ENCODE measurements at regions not wholly inside any gene's neighbourhood (a gene's known extent, or its start where the extent isn't known, plus 50 kb on each side); places are given as distances from the start of the nearest gene placed in this dataset.

DNA sequence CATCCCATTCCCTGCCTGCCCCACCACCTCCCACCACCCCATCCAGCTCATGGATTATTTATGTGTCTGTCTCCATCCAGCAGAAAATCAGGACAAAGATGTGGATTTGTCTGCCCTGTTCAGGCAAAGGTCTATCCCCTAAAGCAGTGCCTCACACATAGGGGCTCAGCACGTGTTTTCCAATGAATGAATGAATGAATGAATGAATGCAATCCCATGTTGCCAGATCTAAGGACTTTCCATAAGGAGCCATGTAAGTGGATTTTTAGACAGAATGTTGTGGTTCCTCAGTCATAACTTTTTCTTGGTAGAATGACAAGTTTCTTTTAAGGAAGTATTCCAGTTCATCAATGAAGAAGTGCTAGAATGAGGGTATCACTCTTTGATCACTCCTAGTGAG, 133.7 kb downstream of the RNASET2 start:
- no peak overlapping the region for H3K4me3 ChIP-seq (ENCODE audit: low read depth, low read length)
- no peaks in the 10 kb centered on the region for H3K36me3 ChIP-seq (replicated peaks)
- in situ Hi-C loops (cut with HindIII; ENCODE audit: low pct_ligation_motif_present, low sequenced_read_pairs) = no loop called here
- H3K27me3 ChIP-seq (replicated peaks) = no peaks in the 10 kb centered on the region
- TF ChIP-seq, protein P1, sequence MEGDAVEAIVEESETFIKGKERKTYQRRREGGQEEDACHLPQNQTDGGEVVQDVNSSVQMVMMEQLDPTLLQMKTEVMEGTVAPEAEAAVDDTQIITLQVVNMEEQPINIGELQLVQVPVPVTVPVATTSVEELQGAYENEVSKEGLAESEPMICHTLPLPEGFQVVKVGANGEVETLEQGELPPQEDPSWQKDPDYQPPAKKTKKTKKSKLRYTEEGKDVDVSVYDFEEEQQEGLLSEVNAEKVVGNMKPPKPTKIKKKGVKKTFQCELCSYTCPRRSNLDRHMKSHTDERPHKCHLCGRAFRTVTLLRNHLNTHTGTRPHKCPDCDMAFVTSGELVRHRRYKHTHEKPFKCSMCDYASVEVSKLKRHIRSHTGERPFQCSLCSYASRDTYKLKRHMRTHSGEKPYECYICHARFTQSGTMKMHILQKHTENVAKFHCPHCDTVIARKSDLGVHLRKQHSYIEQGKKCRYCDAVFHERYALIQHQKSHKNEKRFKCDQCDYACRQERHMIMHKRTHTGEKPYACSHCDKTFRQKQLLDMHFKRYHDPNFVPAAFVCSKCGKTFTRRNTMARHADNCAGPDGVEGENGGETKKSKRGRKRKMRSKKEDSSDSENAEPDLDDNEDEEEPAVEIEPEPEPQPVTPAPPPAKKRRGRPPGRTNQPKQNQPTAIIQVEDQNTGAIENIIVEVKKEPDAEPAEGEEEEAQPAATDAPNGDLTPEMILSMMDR (IDR thresholded peaks at IDR 0.05; ENCODE audit: low read depth, low read length, missing control alignments) = no peak
- H3K27ac ChIP-seq = no peak overlapping the region
- no peak for DNase-seq

DNA sequence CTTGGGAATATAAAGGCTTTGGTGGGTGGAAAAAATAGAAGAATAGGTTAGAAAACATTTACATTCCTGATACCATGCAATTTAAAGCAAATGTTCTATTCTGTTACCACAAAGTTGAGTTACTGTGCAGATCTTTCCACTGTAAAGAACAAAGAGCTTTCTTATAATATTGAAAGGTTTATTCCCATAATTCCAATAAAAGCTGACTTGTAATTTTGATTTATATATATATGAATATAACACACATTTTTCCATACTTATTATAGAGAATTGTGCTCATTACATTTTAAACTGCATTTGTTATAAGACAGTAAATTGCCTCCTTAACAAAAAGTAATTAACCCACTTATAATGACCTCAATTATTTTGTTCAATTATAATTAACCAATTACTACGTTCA, 135.9 kb downstream of the RNASET2 start:
- H3K27ac ChIP-seq = no peak overlapping the region
- DNase-seq = no peak
- no peaks in the 10 kb centered on the region for H3K36me3 ChIP-seq (replicated peaks)
- no peaks in the 10 kb centered on the region for H3K27me3 ChIP-seq (replicated peaks)
- no peak overlapping the region for H3K4me3 ChIP-seq (ENCODE audit: low read depth, low read length)
- TF ChIP-seq, protein P1 (IDR thresholded peaks at IDR 0.05; ENCODE audit: low read depth, low read length, missing control alignments) = no peak
- in situ Hi-C loops (cut with HindIII; ENCODE audit: low pct_ligation_motif_present, low sequenced_read_pairs) = no loop called here

DNA sequence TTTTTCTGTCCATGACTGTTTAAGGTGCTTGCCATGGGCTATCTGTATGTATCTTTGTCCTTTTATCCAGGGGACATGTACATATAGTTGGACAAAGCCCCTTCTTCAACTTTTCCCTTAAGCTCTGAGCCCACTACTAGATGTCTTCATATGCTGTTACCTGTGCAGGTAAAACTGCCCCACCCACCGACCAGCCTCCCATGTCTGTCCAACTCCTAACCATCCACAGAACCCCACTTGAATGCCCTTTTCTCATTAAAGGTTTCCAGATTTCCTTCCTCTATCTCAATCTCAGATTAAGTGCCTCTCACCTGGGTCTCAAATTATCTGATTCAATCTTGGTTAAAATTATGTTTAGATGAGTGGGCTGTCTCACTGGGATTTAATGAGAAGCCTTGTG, 136.3 kb downstream of the RNASET2 start:
- DNase-seq = no peak
- H3K27me3 ChIP-seq (replicated peaks) = no peaks in the 10 kb centered on the region
- TF ChIP-seq, protein P1 (IDR thresholded peaks at IDR 0.05; ENCODE audit: low read depth, low read length, missing control alignments) = no peak
- in situ Hi-C loops (cut with HindIII; ENCODE audit: low pct_ligation_motif_present, low sequenced_read_pairs) = no loop called here
- H3K36me3 ChIP-seq (replicated peaks) = no peaks in the 10 kb centered on the region
- no peak overlapping the region for H3K4me3 ChIP-seq (ENCODE audit: low read depth, low read length)
- no peak overlapping the region for H3K27ac ChIP-seq

DNA sequence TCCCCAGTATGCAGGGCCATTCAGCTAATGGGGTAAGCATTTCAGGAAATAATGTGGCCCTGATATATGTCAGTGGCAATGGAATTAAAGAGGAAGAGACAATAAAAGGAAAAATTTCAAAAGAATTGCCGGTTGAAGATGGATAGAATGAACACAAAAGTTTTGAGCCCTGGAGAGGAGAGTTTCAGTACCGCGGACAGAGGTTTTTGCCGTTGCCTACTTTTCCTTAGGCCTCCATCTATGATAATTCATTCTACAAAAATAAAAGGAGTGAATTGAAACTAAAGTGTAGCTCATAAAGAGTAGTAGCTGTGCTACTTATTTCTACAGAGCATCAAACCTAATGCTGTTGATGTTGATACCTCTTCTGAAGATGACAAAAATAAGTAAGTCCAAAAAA, 140.7 kb downstream of the RNASET2 start:
- Histone ChIP-seq H3K27me3 (replicated peaks) (no peaks in the 10 kb centered on the region), H3K27ac (no peak overlapping the region), H3K36me3 (replicated peaks) (no peaks in the 10 kb centered on the region), H3K4me3 (ENCODE audit: low read depth, low read length) (no peak overlapping the region)
- DNase-seq = peak; percentile 5
- TF ChIP-seq, protein P1 (IDR thresholded peaks at IDR 0.05; ENCODE audit: low read depth, low read length, missing control alignments) = no peak
- in situ Hi-C loops (cut with HindIII; ENCODE audit: low pct_ligation_motif_present, low sequenced_read_pairs) = no loop called here

DNA sequence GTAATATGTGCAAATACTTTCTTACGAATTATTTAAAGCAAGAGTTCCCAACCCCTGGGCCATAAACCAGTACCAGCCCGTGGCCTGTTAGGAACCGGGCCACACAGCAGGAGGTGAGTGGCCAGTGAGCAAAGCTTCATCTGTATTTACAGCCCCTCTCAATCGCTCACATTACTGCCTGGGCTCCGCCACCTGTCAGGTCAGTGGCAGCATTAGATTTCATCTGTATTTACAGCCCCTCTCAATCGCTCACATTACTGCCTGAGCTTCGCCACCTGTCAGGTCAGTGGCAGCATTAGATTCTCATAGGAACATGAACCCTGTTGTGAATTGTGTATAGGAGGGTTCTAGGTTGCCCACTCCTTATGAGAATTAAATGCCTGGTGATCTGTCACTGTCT, 142.0 kb downstream of the RNASET2 start:
- no peaks in the 10 kb centered on the region for H3K36me3 ChIP-seq (replicated peaks)
- TF ChIP-seq, protein P1 (IDR thresholded peaks at IDR 0.05; ENCODE audit: low read depth, low read length, missing control alignments) = no peak
- no peak for DNase-seq
- H3K4me3 ChIP-seq (ENCODE audit: low read depth, low read length) = no peak overlapping the region
- H3K27ac ChIP-seq = no peak overlapping the region
- no peaks in the 10 kb centered on the region for H3K27me3 ChIP-seq (replicated peaks)
- in situ Hi-C loops (cut with HindIII; ENCODE audit: low pct_ligation_motif_present, low sequenced_read_pairs) = no loop called here

DNA sequence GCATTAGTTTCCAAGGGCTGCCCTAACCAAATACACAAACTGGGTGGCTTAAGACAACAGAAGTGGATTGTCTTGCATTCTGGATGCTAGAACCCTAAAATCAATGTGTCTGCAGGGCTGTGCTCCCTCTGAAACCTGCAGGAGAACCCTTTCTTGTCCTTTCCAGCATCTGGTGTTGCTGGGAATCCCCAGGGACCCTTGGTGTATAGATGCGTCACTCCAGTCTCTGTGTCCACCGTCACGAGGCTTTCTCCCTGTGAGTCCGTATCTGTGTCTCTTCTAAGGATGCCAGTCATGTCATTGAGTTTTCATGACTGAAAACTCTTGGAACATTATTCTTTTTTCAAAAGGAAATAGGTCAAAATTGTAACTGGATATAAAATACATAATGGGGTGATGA, 142.9 kb downstream of the RNASET2 start:
- in situ Hi-C loops (cut with HindIII; ENCODE audit: low pct_ligation_motif_present, low sequenced_read_pairs) = no loop called here
- no peaks in the 10 kb centered on the region for H3K27me3 ChIP-seq (replicated peaks)
- no peak overlapping the region for H3K27ac ChIP-seq
- H3K4me3 ChIP-seq (ENCODE audit: low read depth, low read length) = no peak overlapping the region
- TF ChIP-seq, protein P1 (IDR thresholded peaks at IDR 0.05; ENCODE audit: low read depth, low read length, missing control alignments) = no peak
- no peaks in the 10 kb centered on the region for H3K36me3 ChIP-seq (replicated peaks)
- DNase-seq = no peak
